Testis (tissue), 2 donors: ENCODE measurements at regions not wholly inside any gene's neighbourhood (a gene's known extent, or its start where the extent isn't known, plus 50 kb on each side); places are given as distances from the start of the nearest gene placed in this dataset.

Experiments used
- DNase-seq: peaks from one replicate; pipeline ENCODE4 v3.0.0-alpha.2; 2019
- H3K27ac ChIP-seq, 2 donors: fragments of 200-600 bp; sonication (generic); one replicate each; pipeline ENCODE4 v1.5.1; 2019
- H3K27me3 ChIP-seq: fragments of 200-600 bp; sonication (generic); one replicate; pipeline ENCODE4 v1.5.1; 2019
- H3K36me3 ChIP-seq: fragments of 200-600 bp; sonication (generic); one replicate; pipeline ENCODE4 v1.5.1; 2017; ENCODE audit warnings: low read depth; ENCODE audit errors: missing control alignments
- H3K4me1 ChIP-seq: fragments of 200-600 bp; sonication (generic); one replicate; pipeline ENCODE4 v1.5.1; 2019
- H3K4me3 ChIP-seq, 2 donors: fragments of 200-600 bp; sonication (generic); one replicate each; pipeline ENCODE4 v1.5.1; 2017 to 2019
- H3K9me3 ChIP-seq: fragments of 200-600 bp; sonication (generic); one replicate; pipeline ENCODE4 v1.5.1; 2017
- CTCF ChIP-seq, 3 experiments: fragments of 450-650 bp in 2 of 3; fragments of 200-600 bp in 1 of 3; sonication (generic) in 1 of 3; IDR thresholded peaks; one replicate each; pipeline ENCODE4 v1.5.1; 2016 to 2019; ENCODE audit warnings: antibody characterized with exemption in 3 of 3, mild to moderate bottlenecking in 2 of 3, moderate library complexity in 1 of 3
- POLR2A ChIP-seq: fragments of 450-650 bp; IDR thresholded peaks from one replicate; pipeline ENCODE4 v1.6.1; 2017; ENCODE audit warnings: antibody characterized with exemption, mild to moderate bottlenecking, moderate library complexity
- WGBS, 2 donors: methylation state at CpG; one replicate each; pipeline ENCODE4 v1.1.5; 2018; 5-methylcytosine and 5-hydroxymethylcytosine counted together
- intact Hi-C: fragments of 100-400 bp; cut with DNase I; formaldehyde crosslinking; loops from one replicate; pipeline ENCODE4 v1.15.1; 2023; ENCODE audit warnings: low total_unique reads

GRCh38 chr4:11603591-11604194 lies 175.0 kb upstream of the HS3ST1 start:
- Histone ChIP-seq H3K4me1 (no peaks in the 10 kb centered on the region), H3K27ac (no peak overlapping the region), H3K27me3 (no peaks in the 10 kb centered on the region), H3K9me3 (no peaks in the 10 kb centered on the region), H3K36me3 (no peaks in the 10 kb centered on the region), H3K4me3 (no peak overlapping the region)
- TF ChIP-seq POLR2A (no peak), CTCF (IDR thresholded peaks at IDR 0.05) (no peak)
- intact Hi-C loops = no loop called here
- DNase-seq = no peak
- 73 to 76% methylated on average over 6 of the region's 6 CpGs for WGBS, 2 donors

DNA sequence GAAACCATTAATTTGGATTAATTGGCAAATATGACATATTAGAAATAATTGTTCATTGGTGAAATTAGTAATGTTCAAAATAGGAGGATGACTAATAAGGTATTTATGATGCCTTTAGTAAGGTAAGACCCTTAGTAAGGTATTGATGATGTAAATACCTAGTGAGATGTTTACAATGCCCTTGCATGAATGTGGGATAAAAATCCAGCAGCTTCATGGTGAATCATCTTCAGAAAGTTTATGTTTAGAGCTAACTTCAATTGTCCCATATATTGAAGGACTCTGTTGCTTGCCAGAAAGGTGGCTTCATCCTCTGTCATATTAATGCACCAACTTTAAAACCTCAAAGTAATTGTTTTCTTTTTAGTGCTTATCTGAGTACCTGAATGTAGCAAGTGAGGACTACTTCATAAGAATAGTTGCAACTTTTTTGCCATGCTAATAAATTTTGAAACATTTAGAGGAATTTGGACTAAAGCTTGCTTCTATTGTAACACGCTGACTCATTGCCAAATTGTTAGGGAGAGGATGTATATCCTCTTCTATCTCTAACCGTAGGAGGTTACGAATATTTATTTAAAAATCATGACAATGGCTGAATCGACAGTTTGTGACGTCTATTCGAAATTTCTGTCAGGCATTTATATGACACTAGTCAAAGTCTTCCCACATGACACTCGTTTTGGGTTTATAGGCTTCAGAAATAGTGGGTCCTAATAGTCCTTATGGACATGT lies 174.1 kb upstream of the HS3ST1 start:
- H3K27ac ChIP-seq = no peak overlapping the region
- H3K4me1 ChIP-seq = no peaks in the 10 kb centered on the region
- no peak for DNase-seq
- H3K36me3 ChIP-seq = no peaks in the 10 kb centered on the region
- intact Hi-C loops = no loop called here
- TF ChIP-seq POLR2A = no peak
- no peak for TF ChIP-seq CTCF (IDR thresholded peaks at IDR 0.05)
- H3K9me3 ChIP-seq = no peaks in the 10 kb centered on the region
- H3K4me3 ChIP-seq = no peak overlapping the region
- no peaks in the 10 kb centered on the region for H3K27me3 ChIP-seq
- WGBS, 2 donors = 45 to 53% methylated on average over 7 of the region's 7 CpGs

DNA sequence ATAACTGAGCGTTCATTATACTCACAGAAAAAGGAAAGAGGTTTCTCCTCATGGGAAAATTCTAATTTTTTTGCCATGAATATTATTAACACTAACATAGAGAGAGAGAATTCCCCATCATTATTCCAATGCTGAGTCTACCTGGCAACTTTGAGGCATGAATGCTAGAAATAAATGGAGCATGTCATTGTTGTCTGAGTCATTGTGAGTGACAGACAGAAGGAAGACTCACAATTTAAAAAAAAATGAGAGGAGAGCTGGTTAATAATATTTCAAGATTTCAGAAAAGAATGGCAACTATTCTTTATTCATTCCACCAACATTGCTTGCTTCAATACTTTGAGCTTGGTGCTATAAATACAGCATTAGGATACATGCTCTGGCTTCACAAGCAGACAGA lies 170.4 kb upstream of the HS3ST1 start:
- Histone ChIP-seq H3K4me1 (no peaks in the 10 kb centered on the region), H3K36me3 (no peaks in the 10 kb centered on the region), H3K27ac (no peak overlapping the region), H3K27me3 (no peaks in the 10 kb centered on the region), H3K4me3 (no peak overlapping the region), H3K9me3 (no peaks in the 10 kb centered on the region)
- TF ChIP-seq POLR2A (no peak), CTCF (IDR thresholded peaks at IDR 0.05) (no peak)
- intact Hi-C loops = no loop called here
- WGBS, 2 donors = 0 to 96% methylated on average over 1 of the region's 1 CpG
- DNase-seq = no peak

DNA sequence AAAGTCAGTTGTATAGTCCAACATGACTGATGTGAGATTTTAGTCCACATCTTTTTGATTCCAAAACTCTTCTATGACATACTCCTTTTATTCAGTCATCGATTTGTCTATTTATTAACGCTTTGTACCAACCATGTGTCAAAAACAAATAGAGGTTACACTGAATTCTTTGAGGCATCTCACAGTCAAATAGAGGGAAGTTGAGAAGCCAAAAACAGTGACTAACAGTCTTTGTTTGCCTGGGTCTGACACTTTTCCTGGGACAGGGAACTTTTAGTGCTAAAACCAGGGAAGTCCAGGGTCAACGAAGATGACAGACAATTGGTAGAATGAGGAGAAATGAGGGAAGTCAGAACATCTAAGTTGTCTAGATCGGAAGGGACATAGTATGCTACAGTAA lies 169.9 kb upstream of the HS3ST1 start:
- H3K4me3 ChIP-seq = no peak overlapping the region
- DNase-seq = no peak
- intact Hi-C loops = no loop called here
- 90 to 91% methylated on average over 4 of the region's 4 CpGs for WGBS, 2 donors
- H3K27ac ChIP-seq = no peak overlapping the region
- H3K36me3 ChIP-seq = no peaks in the 10 kb centered on the region
- no peaks in the 10 kb centered on the region for H3K4me1 ChIP-seq
- H3K9me3 ChIP-seq = no peaks in the 10 kb centered on the region
- no peak for TF ChIP-seq CTCF (IDR thresholded peaks at IDR 0.05)
- no peaks in the 10 kb centered on the region for H3K27me3 ChIP-seq

GRCh38 chr4:11597506-11597905 lies 168.8 kb upstream of the HS3ST1 start:
- H3K27ac ChIP-seq = no peak overlapping the region
- TF ChIP-seq POLR2A = no peak
- no peak for TF ChIP-seq CTCF (IDR thresholded peaks at IDR 0.05)
- H3K27me3 ChIP-seq = no peaks in the 10 kb centered on the region
- no peak overlapping the region for H3K4me3 ChIP-seq
- intact Hi-C loops = no loop called here
- no peaks in the 10 kb centered on the region for H3K36me3 ChIP-seq
- DNase-seq = no peak
- WGBS, 2 donors = 82 to 88% methylated on average over 4 of the region's 4 CpGs
- no peaks in the 10 kb centered on the region for H3K4me1 ChIP-seq
- no peaks in the 10 kb centered on the region for H3K9me3 ChIP-seq
